Muscle layer of duodenum (tissue), 2 donors: ENCODE measurements at regions not wholly inside any gene's neighbourhood (a gene's known extent, or its start where the extent isn't known, plus 50 kb on each side); places are given as distances from the start of the nearest gene placed in this dataset.
"Not testable (repeated sequence)": the region's sequence is repeated elsewhere in the genome, so short reads cannot be mapped to it uniquely, and the experiment has no call there.

Experiments
- H3K27ac ChIP-seq: one replicate; pipeline ENCODE4 v1.7.0; 2013; ENCODE audit warnings: mild to moderate bottlenecking, low read length
- H3K27me3 ChIP-seq: one replicate; pipeline ENCODE4 v1.7.0; 2013; ENCODE audit warnings: low read depth, mild to moderate bottlenecking, control low read depth, low read length
- H3K36me3 ChIP-seq, 2 donors: one replicate each; pipeline ENCODE4 v1.7.0; 2013; ENCODE audit warnings: low read length in 2 of 2, control low read depth in 1 of 2, mild to moderate bottlenecking in 1 of 2; ENCODE audit not compliant: insufficient read depth in 2 of 2, control insufficient read depth in 1 of 2
- H3K4me1 ChIP-seq, 2 donors: one replicate each; pipeline ENCODE4 v1.7.0; 2013; ENCODE audit warnings: low read length in 2 of 2, mild to moderate bottlenecking in 2 of 2, control low read depth in 1 of 2, moderate library complexity in 1 of 2; ENCODE audit not compliant: insufficient read depth in 2 of 2, control insufficient read depth in 1 of 2
- H3K4me3 ChIP-seq, 2 donors: one replicate each; pipeline ENCODE4 v1.7.0; 2013; ENCODE audit warnings: low read length in 2 of 2, low read depth in 1 of 2, mild to moderate bottlenecking in 1 of 2
- H3K9me3 ChIP-seq, 2 donors: one replicate each; pipeline ENCODE4 v1.7.0; 2013; ENCODE audit warnings: low read length in 2 of 2, control low read depth in 1 of 2, mild to moderate bottlenecking in 1 of 2; ENCODE audit not compliant: control insufficient read depth in 1 of 2
- donor health status: healthy.

DNA sequence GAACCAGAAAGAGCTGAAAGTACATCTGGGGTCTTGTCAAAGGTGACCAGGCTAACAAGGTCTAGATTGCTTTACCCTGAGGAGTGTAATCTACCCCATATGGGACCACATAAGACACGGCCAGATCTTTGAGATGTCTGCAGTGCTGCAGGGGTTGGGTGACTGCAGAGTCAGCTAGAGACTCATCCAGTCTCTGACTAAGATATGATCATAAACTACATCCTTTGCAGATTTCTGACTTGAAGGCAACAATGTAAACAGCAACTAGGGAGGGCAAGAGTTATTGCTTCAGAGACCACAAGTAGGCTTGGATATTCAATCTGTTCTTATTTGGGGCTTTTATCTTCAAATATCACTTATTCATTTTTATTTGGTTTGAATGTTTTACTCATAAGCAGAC, 1080.5 kb upstream of the FOXG1 start:
- no peaks in the 10 kb centered on the region for H3K36me3 ChIP-seq
- no peaks in the 10 kb centered on the region for H3K9me3 ChIP-seq
- no peak overlapping the region for H3K4me3 ChIP-seq
- H3K27ac ChIP-seq, result no peak overlapping the region
- no peaks in the 10 kb centered on the region for H3K27me3 ChIP-seq
- no peaks in the 10 kb centered on the region for H3K4me1 ChIP-seq

DNA sequence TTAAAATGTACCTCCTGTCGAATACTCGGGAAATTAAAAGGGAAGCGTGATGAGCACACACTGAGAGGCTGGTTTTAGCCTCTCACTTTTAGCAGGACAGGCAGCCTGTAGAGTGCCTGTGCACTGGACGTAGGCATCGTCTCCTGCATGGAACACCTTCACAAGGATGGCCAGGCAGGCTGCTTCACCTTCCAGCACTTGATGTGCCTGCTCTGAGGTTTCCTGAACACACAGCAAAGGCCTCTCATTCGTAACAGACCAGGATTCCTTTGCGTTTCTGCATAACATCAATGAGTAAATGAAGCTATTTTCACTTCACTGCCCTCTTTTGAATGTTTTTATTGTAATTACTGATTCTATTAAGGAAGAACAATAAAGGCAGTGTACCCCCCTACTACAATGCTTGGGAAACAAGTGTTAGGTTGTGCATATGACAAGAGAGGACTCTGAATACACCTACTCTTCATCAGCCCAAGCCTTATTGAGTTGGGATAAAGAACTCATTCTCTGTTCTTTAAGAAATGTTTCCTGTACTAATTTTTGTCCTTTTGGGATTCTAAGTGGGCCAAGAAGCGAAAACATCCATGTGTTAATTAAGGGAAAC, 1077.6 kb upstream of the FOXG1 start:
- Histone ChIP-seq H3K4me1 (no peaks in the 10 kb centered on the region), H3K27me3 (no peaks in the 10 kb centered on the region), H3K27ac (no peak overlapping the region), H3K4me3 (no peak overlapping the region), H3K36me3 (no peaks in the 10 kb centered on the region), H3K9me3 (no peaks in the 10 kb centered on the region)

DNA sequence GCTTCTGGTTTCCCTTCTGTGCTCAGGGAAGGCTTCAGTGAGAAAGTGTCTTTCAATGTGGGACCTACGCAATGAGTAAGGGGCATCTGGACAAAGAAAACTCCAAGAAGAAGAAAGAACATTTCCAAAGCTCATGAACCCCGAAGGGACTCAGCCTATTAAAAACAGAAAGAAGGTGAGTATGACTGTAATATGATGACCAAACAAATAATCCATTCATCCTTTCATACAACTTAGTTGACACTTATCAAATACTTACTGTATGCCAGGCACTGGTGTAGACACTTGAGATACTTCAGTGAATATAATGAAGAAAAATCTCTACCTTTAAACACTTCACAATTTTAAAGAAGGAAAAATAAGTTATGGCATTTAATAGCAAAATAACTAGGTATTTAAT, 1054.2 kb upstream of the FOXG1 start:
- Histone ChIP-seq H3K4me1 (no peaks in the 10 kb centered on the region), H3K9me3 (peaks cover 0 to 13% of the 10 kb centered on the region in 2 donors), H3K27me3 (no peaks in the 10 kb centered on the region), H3K27ac (no peak overlapping the region), H3K36me3 (no peaks in the 10 kb centered on the region), H3K4me3 (no peak overlapping the region)

DNA sequence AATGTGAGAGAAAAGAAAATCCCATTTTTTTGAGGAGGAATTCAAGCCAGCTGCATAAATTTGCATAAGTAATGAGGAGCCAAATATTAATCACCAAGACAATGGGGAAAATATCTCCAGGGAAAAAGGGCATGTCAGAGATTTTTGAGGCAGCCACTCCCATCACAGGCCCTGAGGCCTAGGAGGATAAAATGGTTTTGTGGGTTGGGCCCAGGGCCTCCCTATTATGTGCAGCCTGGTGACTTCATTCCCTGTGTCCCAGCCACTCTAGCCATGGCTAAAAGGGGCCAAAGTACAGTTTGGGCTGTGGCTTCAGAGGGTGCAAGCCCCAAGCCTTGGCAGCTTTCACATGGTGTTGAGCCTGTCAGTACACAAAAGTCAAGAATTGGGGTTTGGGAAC, 1051.0 kb upstream of the FOXG1 start:
- Histone ChIP-seq H3K4me3 (no peak overlapping the region), H3K27me3 (no peaks in the 10 kb centered on the region), H3K4me1 (no peaks in the 10 kb centered on the region)

DNA sequence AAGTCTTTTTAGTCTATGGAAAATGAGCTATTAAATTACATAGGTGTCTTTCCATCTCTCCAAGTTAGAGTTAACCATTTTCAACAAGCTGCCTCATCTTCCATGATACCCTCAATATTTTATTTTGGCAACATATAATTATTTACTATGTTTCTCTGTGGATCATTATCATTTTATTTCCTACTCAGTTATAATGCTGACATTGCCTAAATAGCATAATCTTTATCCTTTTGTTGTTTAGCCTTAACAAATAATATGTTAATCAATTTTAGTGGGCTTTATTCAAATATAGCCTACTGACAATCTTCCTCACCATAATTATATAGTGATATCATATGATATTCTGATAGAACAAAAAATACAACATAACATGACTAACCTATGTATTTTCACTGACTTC, 1044.8 kb upstream of the FOXG1 start:
- no peak overlapping the region for H3K27ac ChIP-seq
- H3K27me3 ChIP-seq, result no peaks in the 10 kb centered on the region
- H3K9me3 ChIP-seq, result no peaks in the 10 kb centered on the region
- H3K36me3 ChIP-seq, result no peaks in the 10 kb centered on the region
- no peak overlapping the region for H3K4me3 ChIP-seq
- H3K4me1 ChIP-seq, result no peaks in the 10 kb centered on the region

More for the DNA sequence above, 1051.0 kb upstream of the FOXG1 start:
- H3K9me3 ChIP-seq, result peaks cover 0 to 7% of the 10 kb centered on the region in 2 donors
- no peaks in the 10 kb centered on the region for H3K36me3 ChIP-seq
- no peak overlapping the region for H3K27ac ChIP-seq

DNA sequence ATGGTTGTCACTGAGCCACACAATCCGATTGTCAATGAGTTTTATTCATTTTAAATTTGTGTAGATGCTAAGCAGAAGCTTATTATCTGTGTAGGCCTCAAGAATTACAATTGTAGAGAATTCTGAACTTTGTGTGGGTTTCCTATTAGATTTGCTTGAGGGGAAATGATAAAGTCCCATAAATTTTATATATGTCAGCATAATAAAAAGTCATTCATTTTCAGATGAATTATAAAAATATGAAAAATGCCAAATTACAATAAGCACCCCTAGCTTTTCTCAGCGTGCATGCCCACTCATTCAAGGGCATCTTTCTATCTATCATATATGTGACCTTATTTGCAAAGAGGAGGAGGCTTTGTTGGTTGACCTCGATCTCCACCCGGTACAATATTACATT, 1041.1 kb upstream of the FOXG1 start:
- Histone ChIP-seq H3K27me3 (no peaks in the 10 kb centered on the region), H3K36me3 (no peaks in the 10 kb centered on the region), H3K9me3 (no peaks in the 10 kb centered on the region), H3K4me1 (no peaks in the 10 kb centered on the region), H3K27ac (no peak overlapping the region), H3K4me3 (no peak overlapping the region)

DNA sequence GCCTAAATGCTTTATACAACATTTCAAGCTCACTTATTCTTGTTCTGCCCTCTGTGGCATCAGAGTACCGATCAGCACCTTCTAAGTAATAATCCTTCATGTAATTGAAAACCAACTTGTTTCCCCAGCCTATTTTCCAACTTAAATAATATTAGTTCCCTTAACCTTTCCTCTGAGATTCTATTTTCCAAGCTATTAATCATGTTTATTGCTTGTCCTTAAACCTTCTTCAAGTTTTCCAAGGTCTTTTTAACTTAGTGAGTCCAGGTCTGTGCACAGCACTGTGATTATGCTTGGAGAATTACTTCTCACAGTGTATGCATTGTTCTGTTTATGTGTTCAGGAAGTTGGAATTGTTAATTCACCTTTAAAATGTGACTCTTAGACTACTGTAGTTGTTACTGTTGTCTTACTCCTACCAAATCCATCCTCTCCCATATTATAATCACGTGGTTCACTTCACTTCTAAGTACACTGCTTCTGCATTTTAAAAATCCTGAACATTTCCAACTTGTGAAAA, 1039.3 kb upstream of the FOXG1 start:
- Histone ChIP-seq H3K4me1 (no peaks in the 10 kb centered on the region), H3K4me3 (no peak overlapping the region), H3K27me3 (no peaks in the 10 kb centered on the region), H3K36me3 (no peaks in the 10 kb centered on the region), H3K9me3 (no peaks in the 10 kb centered on the region), H3K27ac (no peak overlapping the region)

DNA sequence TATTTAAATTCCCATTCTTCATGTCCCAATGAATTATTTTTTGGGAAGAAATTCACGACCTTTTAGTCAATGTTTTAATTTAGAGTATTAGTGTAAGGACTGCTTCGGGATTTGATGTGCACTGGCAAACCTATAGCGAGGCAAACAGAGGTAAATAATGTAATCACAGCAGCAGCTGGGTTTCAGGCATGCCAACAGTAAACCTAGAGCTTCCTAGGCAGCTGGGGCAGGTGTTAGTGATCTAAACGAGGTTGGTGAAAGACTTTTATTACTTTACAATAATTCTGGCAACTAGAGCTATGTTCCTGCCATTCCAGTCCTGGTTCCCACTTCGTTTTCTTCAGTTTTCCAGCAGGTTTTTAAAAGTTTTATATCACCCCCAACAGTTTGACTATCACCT, 1036.4 kb upstream of the FOXG1 start:
- H3K9me3 ChIP-seq, result no peaks in the 10 kb centered on the region
- H3K27ac ChIP-seq, result no peak overlapping the region
- H3K36me3 ChIP-seq, result no peaks in the 10 kb centered on the region
- H3K4me3 ChIP-seq, result no peak overlapping the region
- no peaks in the 10 kb centered on the region for H3K4me1 ChIP-seq
- no peaks in the 10 kb centered on the region for H3K27me3 ChIP-seq

DNA sequence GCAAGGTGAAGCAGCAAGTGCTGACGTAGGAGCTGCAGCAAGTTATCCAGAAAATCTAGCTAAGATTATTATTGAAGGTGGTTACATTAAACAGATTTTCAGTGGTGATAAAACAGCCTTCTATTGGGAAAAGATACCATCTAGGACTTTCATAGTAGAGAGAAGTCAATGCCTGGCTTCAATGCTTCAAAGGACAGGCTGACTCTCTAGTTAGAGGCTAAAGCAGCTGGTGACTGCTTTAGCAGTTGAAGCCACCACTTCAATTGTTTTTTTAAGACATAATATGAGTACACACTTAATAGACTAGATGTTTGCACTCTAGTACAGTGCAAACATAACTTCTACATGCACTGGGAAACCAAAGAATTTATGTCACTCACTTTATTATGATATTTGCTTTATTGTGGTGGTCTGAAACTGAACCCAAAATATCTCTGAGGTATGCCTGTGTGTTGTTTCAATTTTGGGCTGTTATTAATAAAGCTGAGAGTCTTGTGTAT, 1026.9 kb upstream of the FOXG1 start:
- Histone ChIP-seq H3K4me1 (no peaks in the 10 kb centered on the region), H3K4me3 (no peak overlapping the region), H3K9me3 (no peaks in the 10 kb centered on the region), H3K36me3 (no peaks in the 10 kb centered on the region), H3K27me3 (no peaks in the 10 kb centered on the region), H3K27ac (no peak overlapping the region)

DNA sequence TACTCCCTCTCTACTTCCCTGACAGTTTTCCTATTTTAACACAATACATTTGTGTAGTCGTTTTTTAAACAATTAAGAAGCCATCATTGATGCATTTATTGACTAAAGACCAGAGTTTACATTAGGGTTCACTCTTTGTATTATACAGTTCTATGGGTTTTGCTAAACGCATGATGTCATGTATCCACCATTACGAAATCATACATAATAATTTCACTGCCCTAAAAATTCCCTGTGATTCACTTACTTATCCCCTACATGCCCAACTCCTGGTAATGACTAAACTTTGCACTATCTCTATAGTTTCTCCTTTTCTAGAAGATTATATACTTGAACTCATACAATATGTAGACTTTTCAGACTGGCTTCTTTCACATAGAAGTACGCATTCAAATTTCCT, 1016.5 kb upstream of the FOXG1 start:
- no peak overlapping the region for H3K27ac ChIP-seq
- no peaks in the 10 kb centered on the region for H3K36me3 ChIP-seq

DNA sequence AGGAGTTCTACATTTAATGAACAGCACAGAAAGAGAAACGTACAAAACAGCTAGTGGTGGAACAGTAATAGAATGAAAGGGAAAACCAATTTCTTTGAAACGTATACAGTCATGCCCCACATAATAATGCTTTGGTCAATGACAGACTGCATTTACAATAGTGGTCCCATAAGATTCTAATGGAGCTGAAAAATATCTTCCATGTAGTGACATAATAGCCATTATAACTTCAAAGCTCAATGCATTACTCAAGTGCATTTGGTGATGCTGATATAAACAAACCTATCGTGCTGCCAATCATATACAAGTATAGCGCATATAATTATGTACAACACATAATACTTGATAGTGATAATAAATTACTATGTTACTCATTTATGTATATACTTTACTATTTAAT, 1008.9 kb upstream of the FOXG1 start:
- not testable (repeated sequence) for H3K36me3 ChIP-seq, H3K9me3 ChIP-seq, H3K4me3 ChIP-seq, H3K27ac ChIP-seq, H3K27me3 ChIP-seq, H3K4me1 ChIP-seq

More for the DNA sequence above, 1016.5 kb upstream of the FOXG1 start:
- Histone ChIP-seq H3K9me3 (no peaks in the 10 kb centered on the region), H3K4me3 (no peak overlapping the region), H3K27me3 (no peaks in the 10 kb centered on the region), H3K4me1 (no peaks in the 10 kb centered on the region)

DNA sequence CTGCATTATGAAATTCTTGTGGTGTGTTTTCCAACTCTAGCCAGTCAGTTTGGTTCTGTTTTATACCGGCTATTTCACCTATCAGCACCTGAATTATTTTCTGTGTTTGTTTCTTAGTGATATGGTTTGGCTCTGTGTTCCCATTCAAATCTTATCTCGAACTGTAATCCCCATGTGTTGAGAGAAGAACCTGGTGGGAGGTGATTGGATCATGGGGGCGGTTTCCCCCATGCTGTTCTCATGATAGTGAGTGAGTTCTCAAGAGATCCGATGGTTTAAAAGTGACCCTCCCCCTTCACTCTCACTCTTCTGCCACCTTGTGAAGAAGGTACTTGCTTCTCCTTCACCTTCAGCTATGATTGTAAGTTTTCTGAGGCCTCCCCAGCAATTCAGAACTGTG, 1006.2 kb upstream of the FOXG1 start:
- not testable (repeated sequence) for H3K4me1 ChIP-seq, H3K27ac ChIP-seq, H3K4me3 ChIP-seq, H3K27me3 ChIP-seq, H3K9me3 ChIP-seq, H3K36me3 ChIP-seq
